Trophoblast cell (in vitro differentiated cells and primary cell): ENCODE measurements at regions not wholly inside any gene's neighbourhood (a gene's known extent, or its start where the extent isn't known, plus 50 kb on each side); places are given as distances from the start of the nearest gene placed in this dataset.
A peak's percentile ranks its signal among the peaks of the same experiment; 100 is the strongest.

ENCODE experiments used
- DNase-seq, 2 donors: peaks; one replicate each; pipeline ENCODE4 v3.0.0-alpha.2; 2016
- H2AFZ ChIP-seq: 2 replicates; pipeline ENCODE4 v1.6.1; 2013; ENCODE audit warnings: low read length, moderate library complexity, mild to moderate bottlenecking; ENCODE audit not compliant: insufficient read depth, poor library complexity
- H2AK5ac ChIP-seq: 2 replicates; pipeline ENCODE4 v1.6.1; 2013; ENCODE audit warnings: mild to moderate bottlenecking, low read length
- H2BK120ac ChIP-seq: 2 replicates; pipeline ENCODE4 v1.6.1; 2013; ENCODE audit warnings: low read length, mild to moderate bottlenecking, moderate library complexity; ENCODE audit not compliant: insufficient read depth, poor library complexity
- H2BK12ac ChIP-seq: 2 replicates; pipeline ENCODE4 v1.6.1; 2013; ENCODE audit warnings: mild to moderate bottlenecking, low read length, moderate library complexity
- H2BK5ac ChIP-seq: 2 replicates; pipeline ENCODE4 v1.6.1; 2013; ENCODE audit warnings: low read length, low read depth, moderate library complexity, mild to moderate bottlenecking; ENCODE audit not compliant: poor library complexity
- H3K14ac ChIP-seq: 2 replicates; pipeline ENCODE4 v1.6.1; 2013; ENCODE audit warnings: mild to moderate bottlenecking, low read length
- H3K18ac ChIP-seq: 2 replicates; pipeline ENCODE4 v1.6.1; 2013; ENCODE audit warnings: mild to moderate bottlenecking, low read length
- H3K23ac ChIP-seq: 2 replicates; pipeline ENCODE4 v1.6.1; 2013; ENCODE audit warnings: low read length
- H3K27ac ChIP-seq: 2 replicates; pipeline ENCODE4 v1.5.1; 2013; ENCODE audit warnings: low read depth, mild to moderate bottlenecking, inconsistent platforms, low read length, moderate library complexity
- H3K27me3 ChIP-seq: 2 replicates; pipeline ENCODE4 v1.6.1; 2013; ENCODE audit warnings: inconsistent platforms, mild to moderate bottlenecking, low read length, moderate library complexity; ENCODE audit not compliant: insufficient read depth
- H3K36me3 ChIP-seq, 2 experiments: 1 replicate in 1 of 2; 2 replicates in 1 of 2; pipeline ENCODE4 v1.6.1; 2013; ENCODE audit warnings: low read length in 2 of 2, mild to moderate bottlenecking in 2 of 2, moderate library complexity in 1 of 2; ENCODE audit not compliant: insufficient read depth in 2 of 2, control insufficient read depth in 1 of 2
- H3K4ac ChIP-seq: 2 replicates; pipeline ENCODE4 v1.6.1; 2013; ENCODE audit warnings: low read depth, mild to moderate bottlenecking, low read length, moderate library complexity
- H3K4me1 ChIP-seq, 2 experiments: 1 replicate in 1 of 2; 2 replicates in 1 of 2; pipeline ENCODE4 v1.6.1; 2013; ENCODE audit warnings: low read length in 2 of 2, mild to moderate bottlenecking in 2 of 2, moderate library complexity in 1 of 2; ENCODE audit not compliant: insufficient read depth in 2 of 2, control insufficient read depth in 1 of 2
- H3K4me2 ChIP-seq: 2 replicates; pipeline ENCODE4 v1.6.1; 2013; ENCODE audit warnings: inconsistent platforms, mild to moderate bottlenecking, low read length, moderate library complexity
- H3K4me3 ChIP-seq: 2 replicates; pipeline ENCODE4 v1.5.1; 2013; ENCODE audit warnings: mild to moderate bottlenecking, low read depth, low read length, inconsistent platforms
- H3K79me1 ChIP-seq: one replicate; pipeline ENCODE4 v1.6.1; 2013; ENCODE audit warnings: low read length
- H3K79me2 ChIP-seq: 2 replicates; pipeline ENCODE4 v1.6.1; 2013; ENCODE audit warnings: low read length, mild to moderate bottlenecking; ENCODE audit not compliant: control insufficient read depth, insufficient read depth, poor library complexity
- H3K9ac ChIP-seq: 2 replicates; pipeline ENCODE4 v1.6.1; 2013; ENCODE audit warnings: mild to moderate bottlenecking, low read length
- H3K9me3 ChIP-seq: 2 replicates; pipeline ENCODE4 v1.6.1; 2013; ENCODE audit warnings: low read depth, mild to moderate bottlenecking, control low read depth, inconsistent platforms, low read length; ENCODE audit not compliant: insufficient read depth
- H4K12ac ChIP-seq: 2 replicates; pipeline ENCODE4 v1.6.1; 2013; ENCODE audit warnings: low read depth, mild to moderate bottlenecking, low read length, moderate library complexity
- H4K8ac ChIP-seq: 2 replicates; pipeline ENCODE4 v1.6.1; 2013; ENCODE audit warnings: low read depth, mild to moderate bottlenecking, low read length, moderate library complexity
- H4K91ac ChIP-seq: one replicate; pipeline ENCODE4 v1.6.1; 2013; ENCODE audit warnings: low read depth, mild to moderate bottlenecking, low read length, moderate library complexity
- WGBS: extraction: QIAGEN DNeasy Blood & Tissue Kit; methylation state at CpG from one replicate; pipeline ENCODE4 v1.1.7; 2013; ENCODE audit warnings: missing lambda C conversion rate; ENCODE audit not compliant: insufficient read length, insufficient coverage; ENCODE audit errors: extremely low coverage; 5-methylcytosine and 5-hydroxymethylcytosine counted together

DNA sequence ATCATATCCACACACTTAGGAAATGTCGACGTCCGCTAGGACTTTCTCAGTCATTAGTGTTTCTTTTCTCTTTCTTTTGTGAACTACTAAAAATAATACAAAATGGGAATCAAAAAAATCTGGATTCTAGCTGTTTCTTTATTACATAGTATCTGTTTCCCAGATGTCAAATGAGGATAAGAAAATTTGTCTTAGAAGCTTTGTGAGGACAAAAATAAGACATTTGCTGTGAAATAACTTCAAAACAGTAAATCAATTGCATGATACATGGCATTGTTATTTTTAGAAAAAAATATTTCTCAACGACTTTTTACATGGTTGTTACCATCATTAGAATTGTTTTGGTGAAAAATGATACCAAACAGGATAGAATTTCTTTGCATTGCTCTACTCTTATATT, 71.4 kb upstream of the IFNG-AS1 start:
- no peak overlapping the region for H2BK120ac ChIP-seq
- H3K18ac ChIP-seq, result no peak overlapping the region
- WGBS, result no CpG with 5 or more reads among the region's 4 CpGs
- H4K91ac ChIP-seq, result no peak overlapping the region
- H3K4me1 ChIP-seq, result peaks cover 4 to 6% of the 10 kb centered on the region in 2 experiments
- no peak overlapping the region for H2AFZ ChIP-seq
- no peaks in the 10 kb centered on the region for H3K9me3 ChIP-seq
- DNase-seq, result no peak
- H2BK12ac ChIP-seq, result no peak overlapping the region
- H3K4me3 ChIP-seq, result no peak overlapping the region
- no peak overlapping the region for H3K27ac ChIP-seq
- H3K9ac ChIP-seq, result no peak overlapping the region
- no peak overlapping the region for H3K4ac ChIP-seq
- no peaks in the 10 kb centered on the region for H3K36me3 ChIP-seq
- no peak overlapping the region for H3K4me2 ChIP-seq
- H4K12ac ChIP-seq, result no peak overlapping the region
- H3K23ac ChIP-seq, result no peak overlapping the region
- H3K14ac ChIP-seq, result no peak overlapping the region
- no peaks in the 10 kb centered on the region for H3K27me3 ChIP-seq
- H3K79me1 ChIP-seq, result no peaks in the 10 kb centered on the region
- no peak overlapping the region for H2AK5ac ChIP-seq
- no peaks in the 10 kb centered on the region for H3K79me2 ChIP-seq
- no peak overlapping the region for H4K8ac ChIP-seq
- H2BK5ac ChIP-seq, result no peak overlapping the region

- Histone ChIP-seq H4K91ac (no peak overlapping the region), H3K4me2 (no peak overlapping the region), H2BK12ac (no peak overlapping the region), H2BK120ac (no peak overlapping the region), H3K79me2 (no peaks in the 10 kb centered on the region), H3K9ac (no peak overlapping the region), H3K4me3 (no peak overlapping the region), H2AK5ac (no peak overlapping the region), H2AFZ (no peak overlapping the region), H3K27ac (no peak overlapping the region), H3K23ac (no peak overlapping the region), H3K4me1 (peaks cover 4 to 9% of the 10 kb centered on the region in 2 experiments), H3K4ac (no peak overlapping the region), H4K12ac (no peak overlapping the region), H2BK5ac (no peak overlapping the region), H4K8ac (no peak overlapping the region), H3K9me3 (peaks cover 2% of the 10 kb centered on the region), H3K18ac (no peak overlapping the region), H3K79me1 (no peaks in the 10 kb centered on the region), H3K14ac (no peak overlapping the region), H3K27me3 (no peaks in the 10 kb centered on the region), H3K36me3 (no peaks in the 10 kb centered on the region)
- no peak for DNase-seq
- WGBS, result no CpG with 5 or more reads among the region's 4 CpGs
Observed at GRCh38 chr12:67918441-67918840, 70.8 kb upstream of the IFNG-AS1 start.

DNA sequence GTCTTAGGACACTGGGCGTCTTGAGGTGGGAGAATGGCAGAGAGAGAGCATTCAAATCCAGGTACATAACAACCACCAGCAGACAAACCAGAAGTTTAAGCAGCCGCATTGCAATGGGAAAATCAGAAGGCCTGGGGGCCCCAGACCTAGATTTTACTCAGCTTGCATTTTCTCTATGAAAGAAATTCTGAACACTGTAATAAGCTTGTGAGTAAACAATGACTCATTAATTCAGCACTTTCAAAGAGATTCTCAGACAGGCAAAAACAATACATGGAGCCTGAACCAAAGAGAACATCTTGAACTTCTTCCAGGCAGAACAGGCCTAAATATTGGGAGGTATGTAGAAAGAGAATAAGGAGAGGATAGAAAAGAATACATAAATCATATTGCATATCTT, 69.8 kb upstream of the IFNG-AS1 start:
- Histone ChIP-seq H3K4me1 (peaks cover 4 to 9% of the 10 kb centered on the region in 2 experiments), H3K79me1 (no peaks in the 10 kb centered on the region), H3K9ac (peak overlapping the region; percentile 23), H3K9me3 (peaks cover 2% of the 10 kb centered on the region), H4K91ac (no peak overlapping the region), H2BK5ac (no peak overlapping the region), H4K12ac (no peak overlapping the region), H4K8ac (no peak overlapping the region), H2BK120ac (no peak overlapping the region), H3K18ac (no peak overlapping the region), H3K36me3 (no peaks in the 10 kb centered on the region), H3K4me3 (no peak overlapping the region), H3K27me3 (no peaks in the 10 kb centered on the region), H3K4me2 (no peak overlapping the region), H2AK5ac (no peak overlapping the region), H3K27ac (no peak overlapping the region), H2BK12ac (no peak overlapping the region), H3K14ac (no peak overlapping the region), H2AFZ (no peak overlapping the region), H3K23ac (no peak overlapping the region), H3K79me2 (no peaks in the 10 kb centered on the region), H3K4ac (no peak overlapping the region)
- DNase-seq, result peak; percentile 18 to 27
- WGBS, result no CpG with 5 or more reads among the region's 2 CpGs

- Histone ChIP-seq H3K14ac (no peak overlapping the region), H2BK12ac (no peak overlapping the region), H3K4ac (no peak overlapping the region), H2BK120ac (no peak overlapping the region), H3K4me1 (peaks cover 4 to 12% of the 10 kb centered on the region in 2 experiments), H3K79me2 (no peaks in the 10 kb centered on the region), H3K9me3 (peaks cover 2% of the 10 kb centered on the region), H3K23ac (no peak overlapping the region), H3K18ac (no peak overlapping the region), H2BK5ac (no peak overlapping the region), H4K8ac (no peak overlapping the region), H3K79me1 (no peaks in the 10 kb centered on the region), H2AFZ (no peak overlapping the region), H3K4me2 (no peak overlapping the region), H3K27me3 (no peaks in the 10 kb centered on the region), H3K4me3 (no peak overlapping the region), H3K27ac (no peak overlapping the region), H2AK5ac (no peak overlapping the region), H3K9ac (no peak overlapping the region), H4K12ac (no peak overlapping the region), H4K91ac (no peak overlapping the region), H3K36me3 (no peaks in the 10 kb centered on the region)
- no CpG with 5 or more reads among the region's 2 CpGs for WGBS
- DNase-seq, result peak in 1 of 2 donors; percentile 35
Observed at GRCh38 chr12:67920413-67920812, 68.8 kb upstream of the IFNG-AS1 start.
